Stomach (tissue), 8 donors: ENCODE measurements at regions not wholly inside any gene's neighbourhood (a gene's known extent, or its start where the extent isn't known, plus 50 kb on each side); places are given as distances from the start of the nearest gene placed in this dataset.
A peak's percentile ranks its signal among the peaks of the same experiment; 100 is the strongest.

Experiments
- DNase-seq, 2 donors: peaks; one replicate each; pipeline versions ENCODE4 v3.0.0 to v3.0.0-alpha.2; 2013 to 2019
- H3K27ac ChIP-seq, 5 donors: fragments of 200-600 bp in 4 of 5; sonication (generic) in 4 of 5; one replicate each; pipeline ENCODE4 v1.5.1; 2013 to 2019; ENCODE audit warnings: mild to moderate bottlenecking in 1 of 5, moderate library complexity in 1 of 5
- H3K27me3 ChIP-seq, 3 donors: fragments of 200-600 bp; sonication (generic); one replicate each; pipeline ENCODE4 v1.5.1; 2017 to 2019; ENCODE audit warnings: mixed run types in 1 of 3
- H3K36me3 ChIP-seq, 4 donors: fragments of 200-600 bp; sonication (generic); 1 replicate in 3 of 4; 2 replicates in 1 of 4; pipeline ENCODE4 v1.5.1; 2016 to 2019
- H3K4me1 ChIP-seq, 4 donors: fragments of 200-600 bp; sonication (generic); one replicate each; pipeline ENCODE4 v1.5.1; 2016 to 2019
- H3K4me3 ChIP-seq, 4 donors: fragments of 200-600 bp; sonication (generic) in 3 of 4; one replicate each; pipeline ENCODE4 v1.5.1; 2016 to 2019; ENCODE audit warnings: mild to moderate bottlenecking in 1 of 4
- H3K9me3 ChIP-seq, 4 donors: fragments of 200-600 bp; sonication (generic); one replicate each; pipeline ENCODE4 v1.5.1; 2016 to 2019
- CTCF ChIP-seq, 7 experiments: fragments of 450-650 bp in 4 of 7; fragments of 200-600 bp in 3 of 7; sonication (generic) in 3 of 7; IDR thresholded peaks; one replicate each; pipeline ENCODE4 v1.5.1; 2016 to 2019; ENCODE audit warnings: antibody characterized with exemption in 7 of 7, control low read depth in 2 of 7, mild to moderate bottlenecking in 1 of 7
- EP300 ChIP-seq: sonication (generic); formaldehyde crosslinking; IDR thresholded peaks from one replicate; pipeline ENCODE4 v1.6.1; 2017; ENCODE audit warnings: antibody characterized with exemption
- POLR2A ChIP-seq, 4 donors: fragments of 450-650 bp; IDR thresholded peaks; one replicate each; pipeline ENCODE4 v1.6.1; 2016; ENCODE audit warnings: antibody characterized with exemption in 4 of 4, control low read depth in 2 of 4, mild to moderate bottlenecking in 1 of 4, moderate library complexity in 1 of 4
- POLR2AphosphoS5 ChIP-seq, 3 donors: sonication (generic); formaldehyde crosslinking; IDR thresholded peaks; one replicate each; pipeline ENCODE4 v1.6.1; 2016; ENCODE audit warnings: antibody characterized with exemption in 3 of 3
- WGBS, 5 donors: extraction: QIAGEN DNeasy Blood & Tissue Kit in 3 of 5; methylation state at CpG; one replicate each; pipeline versions ENCODE4 v1.1.5 to v1.1.7; 2013 to 2018; 5-methylcytosine and 5-hydroxymethylcytosine counted together
- intact Hi-C: fragments of 100-400 bp; cut with DNase I; formaldehyde crosslinking; loops from one replicate; pipeline ENCODE4 v1.15.1; 2023; ENCODE audit warnings: low total_unique reads
- donor health status: healthy with polysubstance abuse.
- donor health status: Bipolar disorder and iron deficiency.
- donor health status: healthy.

- no peaks in the 10 kb centered on the region for H3K9me3 ChIP-seq
- no peak overlapping the region for H3K27ac ChIP-seq
- no peak for DNase-seq
- 56 to 63% (median 58%) methylated on average over 3 of the region's 3 CpGs for WGBS, 5 donors
- TF ChIP-seq CTCF (IDR thresholded peaks at IDR 0.05) = no peak
- TF ChIP-seq EP300 = no peak
- no peak for TF ChIP-seq POLR2A (IDR thresholded peaks at IDR 0.05)
- no peak for TF ChIP-seq POLR2AphosphoS5 (IDR thresholded peaks at IDR 0.05)
- H3K4me3 ChIP-seq = no peak overlapping the region
- intact Hi-C loops = no loop called here
- H3K4me1 ChIP-seq = no peaks in the 10 kb centered on the region
- H3K27me3 ChIP-seq = no peaks in the 10 kb centered on the region
- H3K36me3 ChIP-seq = no peaks in the 10 kb centered on the region
Measured at GRCh38 chr18:55811925-55812324, 223.9 kb upstream of the TCF4 start.

- Histone ChIP-seq H3K36me3 (no peaks in the 10 kb centered on the region), H3K4me1 (no peaks in the 10 kb centered on the region), H3K9me3 (no peaks in the 10 kb centered on the region), H3K27ac (no peak overlapping the region), H3K4me3 (no peak overlapping the region), H3K27me3 (no peaks in the 10 kb centered on the region)
- DNase-seq = no peak
- WGBS, 5 donors = 75 to 89% (median 85%) methylated on average over 3 of the region's 3 CpGs
- intact Hi-C loops = no loop called here
- TF ChIP-seq CTCF (IDR thresholded peaks at IDR 0.05) (no peak), POLR2A (IDR thresholded peaks at IDR 0.05) (no peak), EP300 (no peak), POLR2AphosphoS5 (IDR thresholded peaks at IDR 0.05) (no peak)
Measured at GRCh38 chr18:55805666-55806065, 217.7 kb upstream of the TCF4 start.

- no peaks in the 10 kb centered on the region for H3K4me1 ChIP-seq
- intact Hi-C loops = no loop called here
- H3K27me3 ChIP-seq = no peaks in the 10 kb centered on the region
- TF ChIP-seq POLR2A (IDR thresholded peaks at IDR 0.05) (no peak), CTCF (IDR thresholded peaks at IDR 0.05) (no peak), POLR2AphosphoS5 (IDR thresholded peaks at IDR 0.05) (no peak), EP300 (no peak)
- H3K36me3 ChIP-seq = no peaks in the 10 kb centered on the region
- H3K27ac ChIP-seq = peak overlapping the region in 2 of 5 donors; percentile 27 to 46
- H3K9me3 ChIP-seq = peaks cover 0 to under 1% (median 0%) of the 10 kb centered on the region in 4 donors
- H3K4me3 ChIP-seq = no peak overlapping the region
- WGBS, 5 donors = 37 to 52% (median 41%) methylated on average over 2 of the region's 2 CpGs
- peak in 1 of 2 donors; percentile 6 for DNase-seq
Measured at GRCh38 chr18:55795101-55795669, 207.2 kb upstream of the TCF4 start.

DNA sequence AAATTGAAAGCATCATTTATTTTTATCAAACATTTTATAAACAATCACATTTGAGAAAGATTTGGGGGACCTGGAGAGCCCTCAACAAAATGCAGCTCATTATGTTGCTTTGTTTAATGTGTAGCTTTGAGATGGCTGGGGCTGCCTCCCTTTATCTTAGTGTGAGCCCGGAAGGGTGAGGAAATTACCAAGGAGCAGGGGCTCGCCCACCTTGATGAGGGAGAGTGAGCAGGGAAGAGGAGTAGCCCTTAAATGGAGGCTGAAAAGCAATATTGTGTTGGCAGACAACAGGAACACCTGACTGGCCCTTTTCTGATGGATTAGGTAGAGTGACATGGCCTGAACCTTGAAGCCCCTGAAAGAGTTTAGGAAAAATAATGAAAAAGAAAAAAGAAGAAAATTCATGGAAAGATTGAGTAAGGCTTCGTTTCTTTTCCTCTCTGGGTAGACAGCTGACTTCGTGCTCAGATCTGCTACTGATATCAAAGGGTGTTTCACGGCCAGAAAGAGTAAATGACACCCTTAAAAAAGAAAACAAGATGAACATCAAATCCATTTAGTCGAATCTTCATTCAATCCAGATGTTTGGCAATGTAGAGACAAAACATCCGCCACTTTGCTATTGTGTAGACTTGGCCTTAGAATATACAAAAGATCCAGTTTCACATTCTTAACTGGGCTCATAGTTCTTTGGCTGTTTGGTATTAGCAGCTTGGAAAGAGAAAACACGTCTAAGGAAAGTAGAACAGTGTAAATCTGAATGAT is 206.5 kb upstream of the TCF4 start:
- Histone ChIP-seq H3K9me3 (peaks cover 0 to 8% (median 0%) of the 10 kb centered on the region in 4 donors), H3K4me3 (no peak overlapping the region), H3K4me1 (no peaks in the 10 kb centered on the region), H3K27me3 (no peaks in the 10 kb centered on the region), H3K36me3 (no peaks in the 10 kb centered on the region), H3K27ac (peak overlapping the region in 2 of 5 donors; percentile 27 to 46)
- TF ChIP-seq POLR2A (IDR thresholded peaks at IDR 0.05) (no peak), EP300 (no peak), CTCF (IDR thresholded peaks at IDR 0.05) (no peak), POLR2AphosphoS5 (IDR thresholded peaks at IDR 0.05) (no peak)
- intact Hi-C loops = no loop called here
- WGBS, 5 donors = 50 to 53% (median 52%) methylated on average over 8 of the region's 8 CpGs
- peak in 1 of 2 donors; percentile 29 for DNase-seq
